Esophagus muscularis mucosa (tissue), 4 donors: ENCODE measurements at regions not wholly inside any gene's neighbourhood (a gene's known extent, or its start where the extent isn't known, plus 50 kb on each side); places are given as distances from the start of the nearest gene placed in this dataset.

Experiments used
- EP300 ChIP-seq: sonication (generic); formaldehyde crosslinking; IDR thresholded peaks from one replicate; pipeline ENCODE4 v1.6.1; 2017; ENCODE audit warnings: antibody characterized with exemption
- POLR2A ChIP-seq: fragments of 450-650 bp; IDR thresholded peaks from one replicate; pipeline ENCODE4 v1.6.1; 2017; ENCODE audit warnings: antibody characterized with exemption, moderate library complexity, mild to moderate bottlenecking, low read depth
- POLR2AphosphoS5 ChIP-seq, 2 donors: sonication (generic); formaldehyde crosslinking; IDR thresholded peaks; one replicate each; pipeline ENCODE4 v1.6.1; 2017; ENCODE audit warnings: antibody characterized with exemption in 2 of 2
- TF ChIP-seq, protein P1 (sequence below), 3 experiments: fragments of 200-600 bp in 2 of 3; fragments of 450-650 bp in 1 of 3; sonication (generic) in 2 of 3; IDR thresholded peaks; one replicate each; pipeline ENCODE4 v1.5.1; 2017 to 2019; ENCODE audit warnings: antibody characterized with exemption in 3 of 3, mild to moderate bottlenecking in 2 of 3, moderate library complexity in 1 of 3

- TF ChIP-seq POLR2A, result no peak
- TF ChIP-seq, protein P1, sequence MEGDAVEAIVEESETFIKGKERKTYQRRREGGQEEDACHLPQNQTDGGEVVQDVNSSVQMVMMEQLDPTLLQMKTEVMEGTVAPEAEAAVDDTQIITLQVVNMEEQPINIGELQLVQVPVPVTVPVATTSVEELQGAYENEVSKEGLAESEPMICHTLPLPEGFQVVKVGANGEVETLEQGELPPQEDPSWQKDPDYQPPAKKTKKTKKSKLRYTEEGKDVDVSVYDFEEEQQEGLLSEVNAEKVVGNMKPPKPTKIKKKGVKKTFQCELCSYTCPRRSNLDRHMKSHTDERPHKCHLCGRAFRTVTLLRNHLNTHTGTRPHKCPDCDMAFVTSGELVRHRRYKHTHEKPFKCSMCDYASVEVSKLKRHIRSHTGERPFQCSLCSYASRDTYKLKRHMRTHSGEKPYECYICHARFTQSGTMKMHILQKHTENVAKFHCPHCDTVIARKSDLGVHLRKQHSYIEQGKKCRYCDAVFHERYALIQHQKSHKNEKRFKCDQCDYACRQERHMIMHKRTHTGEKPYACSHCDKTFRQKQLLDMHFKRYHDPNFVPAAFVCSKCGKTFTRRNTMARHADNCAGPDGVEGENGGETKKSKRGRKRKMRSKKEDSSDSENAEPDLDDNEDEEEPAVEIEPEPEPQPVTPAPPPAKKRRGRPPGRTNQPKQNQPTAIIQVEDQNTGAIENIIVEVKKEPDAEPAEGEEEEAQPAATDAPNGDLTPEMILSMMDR (IDR thresholded peaks at IDR 0.05), result no peak
- TF ChIP-seq EP300, result no peak
- no peak for TF ChIP-seq POLR2AphosphoS5 (IDR thresholded peaks at IDR 0.05)
Measured at GRCh38 chr9:22286661-22287060, 160.0 kb upstream of the DMRTA1 start.
